ENCODE measurements at regions not wholly inside any gene's neighbourhood (a gene's known extent, or its start where the extent isn't known, plus 50 kb on each side); places are given as distances from the start of the nearest gene placed in this dataset.

GRCh38 chr1:70836456-70836855, 211.2 kb downstream of the PTGER3 start:
- TF ChIP-seq CTCF (IDR thresholded peaks at IDR 0.05; ENCODE audit: low read depth, low read length) (no peak), EZH2phosphoT487 (IDR thresholded peaks at IDR 0.05; ENCODE audit: low read depth) (no peak)
